GM18505 (cell line): ENCODE measurements at regions not wholly inside any gene's neighbourhood (a gene's known extent, or its start where the extent isn't known, plus 50 kb on each side); places are given as distances from the start of the nearest gene placed in this dataset.
A peak's percentile ranks its signal among the peaks of the same experiment; 100 is the strongest.
"Not testable (repeated sequence)": the region's sequence is repeated elsewhere in the genome, so short reads cannot be mapped to it uniquely, and the experiment has no call there.

ENCODE experiments used
- ATAC-seq: cut with Tn5 transposase; IDR thresholded peaks from one replicate; pipeline ENCODE4 v1.9.1; 2021; ENCODE audit not compliant: unreplicated experiment
- POLR2A ChIP-seq: IDR thresholded peaks from 4 replicates; pipeline ENCODE4 v1.6.1; 2011; ENCODE audit warnings: borderline replicate concordance; ENCODE audit not compliant: insufficient read depth, insufficient read length; ENCODE audit errors: extremely low read depth

GRCh38 chr7:91556239-91556638 lies 292.0 kb downstream of the FZD1 start:
- no peak for TF ChIP-seq POLR2A
- ATAC-seq = no peak

- no peak for TF ChIP-seq POLR2A
- no peak for ATAC-seq
Measured at GRCh38 chr7:91556956-91557650, 292.9 kb downstream of the FZD1 start.

- ATAC-seq = peak; percentile 76
- no peak for TF ChIP-seq POLR2A
Measured at GRCh38 chr7:91557789-91558404, 293.7 kb downstream of the FZD1 start.

- TF ChIP-seq POLR2A = no peak
- ATAC-seq = no peak
Measured at GRCh38 chr7:91559947-91560346, 295.7 kb downstream of the FZD1 start.

- no peak for ATAC-seq
- TF ChIP-seq POLR2A = no peak
Measured at GRCh38 chr7:91564101-91564500, 299.9 kb downstream of the FZD1 start.

GRCh38 chr7:91564541-91564940 lies 300.3 kb downstream of the FZD1 start:
- TF ChIP-seq POLR2A = no peak
- ATAC-seq = no peak

- ATAC-seq = no peak
- TF ChIP-seq POLR2A = no peak
Measured at GRCh38 chr7:91565499-91566401, 301.5 kb downstream of the FZD1 start.

- no peak for ATAC-seq
- TF ChIP-seq POLR2A = no peak
Measured at GRCh38 chr7:91566402-91566732, 302.1 kb downstream of the FZD1 start.

- TF ChIP-seq POLR2A = no peak
- ATAC-seq = no peak
Measured at GRCh38 chr7:91567081-91568012, 303.1 kb downstream of the FZD1 start.

- no peak for TF ChIP-seq POLR2A
- ATAC-seq = no peak
Measured at GRCh38 chr7:91568138-91568537, 303.9 kb downstream of the FZD1 start.

GRCh38 chr7:91569728-91570457 lies 305.7 kb downstream of the FZD1 start:
- no peak for TF ChIP-seq POLR2A
- ATAC-seq = no peak

GRCh38 chr7:91570560-91570959 lies 306.3 kb downstream of the FZD1 start:
- no peak for TF ChIP-seq POLR2A
- no peak for ATAC-seq

- ATAC-seq = no peak
- no peak for TF ChIP-seq POLR2A
Measured at GRCh38 chr7:91571601-91572000, 307.4 kb downstream of the FZD1 start.

GRCh38 chr7:91573405-91573804 lies 307.1 kb downstream of the MTERF1 start:
- no peak for ATAC-seq
- no peak for TF ChIP-seq POLR2A

GRCh38 chr7:91576459-91576858 lies 304.0 kb downstream of the MTERF1 start:
- not testable (repeated sequence) for ATAC-seq
